IMR-90 (cell line): ENCODE measurements at regions not wholly inside any gene's neighbourhood (a gene's known extent, or its start where the extent isn't known, plus 50 kb on each side); places are given as distances from the start of the nearest gene placed in this dataset.

Experiments used
- ATAC-seq: fragments of 200-7000 bp; cut with Tn5 transposase; 2 replicates; pipeline ENCODE4 v1.9.1; 2020; ENCODE audit warnings: low read depth, mild to moderate bottlenecking, moderate library complexity
- BruUV-seq: library from RNA; stranded (reverse); fragments of 400-500 nt; replicated peaks from 2 replicates; lab custom pipeline; 2021; lab: Mats Ljungman, UMichigan
- CTCF ChIA-PET: fragments of 300-600 bp; formaldehyde crosslinking; extraction: SDS; loops from one replicate; lab custom pipeline; 2021; ENCODE audit warnings: antibody characterized with exemption; lab: Yijun Ruan, JAX
- POLR2A ChIA-PET: fragments of 300-600 bp; sonication (Branson Sonifier 250); formaldehyde crosslinking; loops from one replicate; lab custom pipeline; 2022; ENCODE audit warnings: antibody characterized with exemption; ENCODE audit not compliant: unreplicated experiment; lab: Charles Lee
- DNase-seq: peaks from one replicate; pipeline ENCODE4 v3.0.0; 2013
- H2AFZ ChIP-seq: replicated peaks from 2 replicates; pipeline ENCODE3; 2013; ENCODE audit warnings: low read length, mild to moderate bottlenecking; ENCODE audit not compliant: poor library complexity
- H2AK5ac ChIP-seq: 2 replicates; pipeline ENCODE4 v1.6.1; 2013; ENCODE audit warnings: low read depth, low read length, inconsistent platforms
- H2AK9ac ChIP-seq: replicated peaks from 2 replicates; pipeline ENCODE3; 2013; ENCODE audit warnings: mild to moderate bottlenecking, low read depth, low read length, moderate library complexity; ENCODE audit not compliant: poor library complexity
- H2BK120ac ChIP-seq: 2 replicates; pipeline ENCODE4 v1.6.1; 2013; ENCODE audit warnings: low read depth, low read length, inconsistent platforms
- H2BK15ac ChIP-seq: 3 replicates; pipeline ENCODE4 v1.6.1; 2013; ENCODE audit warnings: low read depth, low read length, inconsistent platforms
- H2BK20ac ChIP-seq: 2 replicates; pipeline ENCODE4 v1.6.1; 2013; ENCODE audit warnings: low read depth, mild to moderate bottlenecking, inconsistent platforms, low read length, moderate library complexity
- H2BK5ac ChIP-seq: 2 replicates; pipeline ENCODE4 v1.6.1; 2013; ENCODE audit warnings: mild to moderate bottlenecking, low read depth, low read length, inconsistent platforms; ENCODE audit not compliant: poor library complexity, severe bottlenecking
- H3K14ac ChIP-seq: replicated peaks from 2 replicates; pipeline ENCODE4 v1.6.1; 2013; ENCODE audit warnings: low read depth, low read length, inconsistent platforms
- H3K18ac ChIP-seq: 2 replicates; pipeline ENCODE4 v1.6.1; 2013; ENCODE audit warnings: low read depth, low read length, control low read depth
- H3K23ac ChIP-seq: 2 replicates; pipeline ENCODE4 v1.6.1; 2013; ENCODE audit warnings: low read depth, low read length, inconsistent platforms
- H3K27ac ChIP-seq: 2 replicates; pipeline ENCODE4 v1.5.1; 2013; ENCODE audit warnings: mild to moderate bottlenecking, control low read depth, low read length; ENCODE audit not compliant: insufficient read depth
- H3K27me3 ChIP-seq: 2 replicates; pipeline ENCODE4 v1.6.1; 2013; ENCODE audit warnings: low read length; ENCODE audit not compliant: control insufficient read depth, insufficient read depth
- H3K36me3 ChIP-seq: 2 replicates; pipeline ENCODE4 v1.6.1; 2013; ENCODE audit warnings: low read length, mixed read lengths; ENCODE audit not compliant: control insufficient read depth, insufficient read depth
- H3K4ac ChIP-seq: 2 replicates; pipeline ENCODE4 v1.6.1; 2013; ENCODE audit warnings: low read depth, low read length, inconsistent platforms
- H3K4me1 ChIP-seq: 2 replicates; pipeline ENCODE4 v1.6.1; 2013; ENCODE audit warnings: low read length, mixed read lengths; ENCODE audit not compliant: control insufficient read depth, insufficient read depth
- H3K4me2 ChIP-seq: 2 replicates; pipeline ENCODE4 v1.6.1; 2013; ENCODE audit warnings: low read depth, mild to moderate bottlenecking, control low read depth, low read length, moderate library complexity
- H3K4me3 ChIP-seq: 2 replicates; pipeline ENCODE4 v1.5.1; 2013; ENCODE audit warnings: low read depth, mild to moderate bottlenecking, control low read depth, low read length, moderate library complexity; ENCODE audit not compliant: insufficient read depth
- H3K56ac ChIP-seq: 2 replicates; pipeline ENCODE4 v1.6.1; 2013; ENCODE audit warnings: low read length, inconsistent platforms; ENCODE audit not compliant: insufficient read depth; ENCODE audit errors: extremely low read depth
- H3K79me1 ChIP-seq, 2 experiments: 2 replicates each; pipeline ENCODE4 v1.6.1; 2013; ENCODE audit warnings: low read length in 2 of 2, inconsistent platforms in 1 of 2, low read depth in 1 of 2
- H3K9ac ChIP-seq: 2 replicates; pipeline ENCODE4 v1.6.1; 2013; ENCODE audit warnings: low read depth, low read length, control low read depth
- H3K9me1 ChIP-seq: 2 replicates; pipeline ENCODE4 v1.6.1; 2013; ENCODE audit warnings: low read length, inconsistent platforms; ENCODE audit not compliant: insufficient read depth
- H3K9me3 ChIP-seq: 2 replicates; pipeline ENCODE4 v1.6.1; 2013; ENCODE audit warnings: low read length; ENCODE audit not compliant: control insufficient read depth, insufficient read depth
- H4K20me1 ChIP-seq: 2 replicates; pipeline ENCODE4 v1.6.1; 2013; ENCODE audit warnings: low read length, inconsistent platforms; ENCODE audit not compliant: insufficient read depth
- H4K5ac ChIP-seq: 2 replicates; pipeline ENCODE4 v1.6.1; 2013; ENCODE audit warnings: mild to moderate bottlenecking, low read depth, low read length, control low read depth
- H4K8ac ChIP-seq, 2 experiments: 2 replicates each; pipeline ENCODE4 v1.6.1; 2013; ENCODE audit warnings: low read depth in 2 of 2, low read length in 2 of 2, control low read depth in 1 of 2, inconsistent platforms in 1 of 2
- H4K91ac ChIP-seq: 2 replicates; pipeline ENCODE4 v1.6.1; 2013; ENCODE audit warnings: low read depth, low read length, inconsistent platforms; ENCODE audit not compliant: insufficient read depth
- POLR2A ChIP-seq: IDR thresholded peaks from 2 replicates; pipeline ENCODE4 v1.6.1; 2012; ENCODE audit warnings: mild to moderate bottlenecking, low read depth, low read length
- WGBS, 2 experiments: methylation state at CpG; one replicate each; pipeline versions ENCODE4 v1.1.5 to v1.1.7; 2013; ENCODE audit warnings: missing lambda C conversion rate in 2 of 2; ENCODE audit not compliant: insufficient read length in 1 of 2; ENCODE audit errors: extremely low coverage in 2 of 2; 5-methylcytosine and 5-hydroxymethylcytosine counted together
- dilution Hi-C: fragments of 300-500 bp; cut with HindIII; formaldehyde crosslinking; loops from one replicate; pipeline ENCODE4 v1.14.3; 2018; ENCODE audit warnings: low sequenced_read_pairs; ENCODE audit not compliant: unreplicated experiment
- in situ Hi-C: fragments of 300-500 bp; cut with MboI; formaldehyde crosslinking; loops from 3 replicates; pipeline ENCODE4 v1.14.3; 2019; ENCODE audit warnings: low sequenced_read_pairs, inconsistent platforms, mixed read lengths
- intact Hi-C: fragments of 100-400 bp; cut with micrococcal nuclease; formaldehyde crosslinking; loops from 2 replicates; pipeline ENCODE4 v1.10.0; 2022
- TF ChIP-seq, protein P1 (sequence below): conservative IDR thresholded peaks from 2 replicates; pipeline ENCODE4 v1.5.1; 2012; ENCODE audit warnings: mild to moderate bottlenecking, low read depth, low read length, improper control_type of control experiment

DNA sequence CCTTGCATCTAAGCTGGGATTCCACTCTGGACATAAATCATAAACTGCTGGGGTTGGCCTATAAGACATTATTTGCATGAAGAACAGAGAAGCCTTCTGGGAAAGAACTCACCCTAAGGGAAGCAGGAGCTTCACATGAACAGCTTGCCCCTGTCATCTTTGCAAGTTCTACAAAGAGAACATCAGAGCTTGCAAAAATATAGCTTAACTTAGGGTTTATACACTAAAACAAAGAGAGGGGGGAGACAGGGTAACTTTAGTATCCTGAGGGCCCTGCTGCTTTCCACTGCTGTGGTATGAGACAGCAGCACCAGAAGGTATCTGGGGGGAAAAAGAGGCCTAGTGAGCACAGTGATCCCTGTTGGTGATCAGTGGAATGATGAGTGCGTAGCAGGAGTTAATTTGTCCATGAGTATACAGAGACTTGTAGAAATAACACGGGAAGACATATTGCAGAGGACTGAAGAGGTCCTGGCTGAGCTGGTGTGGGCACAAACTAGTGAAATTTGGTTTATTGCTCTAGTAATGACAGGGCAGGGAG lies 116.1 kb upstream of the TSC22D1 start:
- WGBS, 2 experiments = 71% methylated on average over 2 of the region's 2 CpGs; no CpG with 5 or more reads in 1 of the 2 experiments
- Histone ChIP-seq H3K27me3 (no peaks in the 10 kb centered on the region), H3K4ac (no peak overlapping the region), H3K23ac (no peak overlapping the region), H4K20me1 (no peaks in the 10 kb centered on the region), H3K9me1 (no peaks in the 10 kb centered on the region), H3K56ac (no peak overlapping the region), H3K9ac (no peak overlapping the region), H3K79me1 (no peaks in the 10 kb centered on the region), H2BK15ac (no peak overlapping the region), H3K9me3 (no peaks in the 10 kb centered on the region), H2BK5ac (no peak overlapping the region), H2BK120ac (no peak overlapping the region), H2AK5ac (no peak overlapping the region), H3K27ac (no peak overlapping the region), H3K4me3 (no peak overlapping the region), H4K8ac (no peak overlapping the region), H3K4me1 (no peaks in the 10 kb centered on the region), H2AFZ (no peak overlapping the region), H3K36me3 (no peaks in the 10 kb centered on the region), H3K18ac (no peak overlapping the region), H2BK20ac (no peak overlapping the region), H4K91ac (no peak overlapping the region), H3K14ac (no peak overlapping the region), H3K4me2 (no peak overlapping the region), H2AK9ac (no peak overlapping the region), H4K5ac (no peak overlapping the region)
- 0 out of 2 replicates have a peak, but pooled peaks have one; percentile 17 for ATAC-seq
- TF ChIP-seq POLR2A = peak; percentile 84
- TF ChIP-seq, protein P1, sequence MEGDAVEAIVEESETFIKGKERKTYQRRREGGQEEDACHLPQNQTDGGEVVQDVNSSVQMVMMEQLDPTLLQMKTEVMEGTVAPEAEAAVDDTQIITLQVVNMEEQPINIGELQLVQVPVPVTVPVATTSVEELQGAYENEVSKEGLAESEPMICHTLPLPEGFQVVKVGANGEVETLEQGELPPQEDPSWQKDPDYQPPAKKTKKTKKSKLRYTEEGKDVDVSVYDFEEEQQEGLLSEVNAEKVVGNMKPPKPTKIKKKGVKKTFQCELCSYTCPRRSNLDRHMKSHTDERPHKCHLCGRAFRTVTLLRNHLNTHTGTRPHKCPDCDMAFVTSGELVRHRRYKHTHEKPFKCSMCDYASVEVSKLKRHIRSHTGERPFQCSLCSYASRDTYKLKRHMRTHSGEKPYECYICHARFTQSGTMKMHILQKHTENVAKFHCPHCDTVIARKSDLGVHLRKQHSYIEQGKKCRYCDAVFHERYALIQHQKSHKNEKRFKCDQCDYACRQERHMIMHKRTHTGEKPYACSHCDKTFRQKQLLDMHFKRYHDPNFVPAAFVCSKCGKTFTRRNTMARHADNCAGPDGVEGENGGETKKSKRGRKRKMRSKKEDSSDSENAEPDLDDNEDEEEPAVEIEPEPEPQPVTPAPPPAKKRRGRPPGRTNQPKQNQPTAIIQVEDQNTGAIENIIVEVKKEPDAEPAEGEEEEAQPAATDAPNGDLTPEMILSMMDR = no peak
- POLR2A ChIA-PET = no interaction called here
- intact Hi-C loops (no loop called here), dilution Hi-C loops (no loop called here), in situ Hi-C loops (no loop called here)
- CTCF ChIA-PET = no interaction called here
- no TSS peak for BruUV-seq
- DNase-seq = peak; percentile 43
